ENCODE measurements at regions not wholly inside any gene's neighbourhood (a gene's known extent, or its start where the extent isn't known, plus 50 kb on each side); places are given as distances from the start of the nearest gene placed in this dataset.

DNA sequence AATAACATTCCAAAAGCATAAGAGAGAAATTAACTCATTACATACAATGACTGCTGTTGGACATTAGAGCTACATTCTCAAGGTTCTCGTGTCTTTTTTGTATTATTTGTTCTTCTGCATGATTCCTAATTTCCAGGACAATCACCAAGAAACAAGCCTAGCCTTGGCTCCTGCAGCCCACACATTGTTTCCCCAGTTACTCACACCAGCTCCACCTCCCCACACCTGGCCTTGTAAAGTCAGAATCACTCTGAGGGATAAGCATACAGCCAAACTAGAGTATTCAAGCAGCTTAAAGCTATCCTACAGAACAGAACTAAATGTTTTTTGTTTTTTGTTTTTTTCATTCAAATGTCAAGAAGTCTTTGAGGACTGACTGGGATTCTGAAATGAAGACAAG, 189.2 kb downstream of the HINT1 start:
- Histone ChIP-seq H2BK12ac (ENCODE audit: low read depth, low read length) (no peak overlapping the region), H3K4me1 (replicated peaks in 1 of 4; ENCODE audit: control insufficient read depth in 3 of 4, insufficient read depth in 4 of 4, low read length in 3 of 4) (peaks cover 0 to 2% (median 0%) of the 10 kb centered on the region in 4 experiments; a peak in 2 of 7 replicates), H2BK120ac (replicated peaks; ENCODE audit: low read depth, low read length) (no peak overlapping the region), H3K56ac (replicated peaks; ENCODE audit: insufficient read length, low read depth, low read length) (no peak overlapping the region), H3K23ac (ENCODE audit: insufficient read length) (no peak overlapping the region), H3K27ac (ENCODE audit: low read depth, low read length) (no peak overlapping the region), H3K27me3 (replicated peaks in 1 of 4; ENCODE audit: control insufficient read depth in 3 of 4, extremely low read depth in 1 of 4, insufficient read depth in 3 of 4, low read length in 3 of 4) (no peaks in the 10 kb centered on the region), H3K36me3 (ENCODE audit: control insufficient read depth in 2 of 4, insufficient read depth in 4 of 4, low read length in 3 of 4) (no peaks in the 10 kb centered on the region; a peak in 1 of 8 replicates), H2BK5ac (ENCODE audit: low read depth, low read length) (no peak overlapping the region), H2AFZ (ENCODE audit: low read length) (no peak overlapping the region), H3K9ac (replicated peaks in 1 of 4; ENCODE audit: extremely low read depth in 1 of 4, low read depth in 3 of 4, low read length in 3 of 4) (no peak overlapping the region), H3K18ac (ENCODE audit: extremely low read depth, low read length) (no peak overlapping the region), H3K4me3 (ENCODE audit: extremely low read depth in 1 of 4, insufficient read depth in 2 of 4, low read depth in 3 of 4, low read length in 4 of 4) (no peak overlapping the region), H3K79me2 (ENCODE audit: control insufficient read depth in 1 of 2, insufficient read depth in 2 of 2, low read length in 2 of 2) (no peaks in the 10 kb centered on the region), H3K4me2 (ENCODE audit: insufficient read depth in 1 of 2, low read depth in 2 of 2, low read length in 2 of 2) (0 out of 4 replicates have a peak overlapping the region, but pooled peaks of 1 of the 2 experiments have one; percentile 34), H3K4ac (replicated peaks; ENCODE audit: insufficient read length, low read depth, low read length) (no peak overlapping the region), H3K14ac (ENCODE audit: insufficient read length) (no peak overlapping the region), H3K23me2 (ENCODE audit: low read depth, low read length) (no peaks in the 10 kb centered on the region), H3K79me1 (ENCODE audit: low read depth, low read length) (no peaks in the 10 kb centered on the region), H2BK20ac (ENCODE audit: low read length) (no peak overlapping the region), H4K91ac (replicated peaks; ENCODE audit: insufficient read length, low read length) (no peak overlapping the region), H3K9me3 (ENCODE audit: insufficient read depth in 2 of 2, low read depth in 1 of 2, low read length in 1 of 2) (no peaks in the 10 kb centered on the region), H4K8ac (ENCODE audit: extremely low read depth, insufficient read depth, low read length) (no peak overlapping the region), H4K20me1 (replicated peaks in 1 of 2; ENCODE audit: control insufficient read depth in 1 of 2, insufficient read depth in 2 of 2, low read length in 2 of 2) (no peaks in the 10 kb centered on the region), H2AK5ac (ENCODE audit: low read depth, low read length) (no peak overlapping the region), H2BK15ac (ENCODE audit: low read length) (no peak overlapping the region), H4K5ac (ENCODE audit: insufficient read length, low read depth, low read length) (no peak overlapping the region)
- peak; percentile 24 for FAIRE-seq
- ChIA-PET CTCF (ENCODE audit: partially characterized antibody) (interaction anchor here (0.6 kb wide), 1 partner anchor 1075 kb away, joined by 3 read pairs; no protein-coding TSS in a partner anchor), POLR2A (ENCODE audit: partially characterized antibody) (no interaction called here)
- 56% methylated on average over 1 of the region's 1 CpG; no CpG with 5 or more reads in 1 of the 2 experiments for WGBS, 2 experiments (ENCODE audit: extremely low coverage in 1 of 2, insufficient coverage in 1 of 2, insufficient read length in 1 of 2, insufficient replicate concordance in 2 of 2, low coverage in 1 of 2, low lambda C conversion rate in 2 of 2, missing lambda C conversion rate in 1 of 2)
- no peak for DNase-seq (ENCODE audit: low read depth in 1 of 2, low spot score in 2 of 2)
- TF ChIP-seq PHF8 (conservative IDR thresholded peaks at IDR 0.05; ENCODE audit: low read depth, low read length) = no peak
- no peak for TF ChIP-seq MAFK (IDR thresholded peaks at IDR 0.05; ENCODE audit: low read depth, low read length)
- no peak for TF ChIP-seq NANOG (IDR thresholded peaks at IDR 0.05; ENCODE audit: insufficient read depth, low read depth, low read length, poor library complexity, severe bottlenecking)
- no peak for TF ChIP-seq KDM4A (IDR thresholded peaks at IDR 0.05; ENCODE audit: low read depth, low read length, severe bottlenecking)
- TF ChIP-seq, protein P1, sequence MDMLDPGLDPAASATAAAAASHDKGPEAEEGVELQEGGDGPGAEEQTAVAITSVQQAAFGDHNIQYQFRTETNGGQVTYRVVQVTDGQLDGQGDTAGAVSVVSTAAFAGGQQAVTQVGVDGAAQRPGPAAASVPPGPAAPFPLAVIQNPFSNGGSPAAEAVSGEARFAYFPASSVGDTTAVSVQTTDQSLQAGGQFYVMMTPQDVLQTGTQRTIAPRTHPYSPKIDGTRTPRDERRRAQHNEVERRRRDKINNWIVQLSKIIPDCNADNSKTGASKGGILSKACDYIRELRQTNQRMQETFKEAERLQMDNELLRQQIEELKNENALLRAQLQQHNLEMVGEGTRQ (IDR thresholded peaks at IDR 0.05; ENCODE audit: low read length) = no peak
- no peak for TF ChIP-seq EP300 (IDR thresholded peaks at IDR 0.05; ENCODE audit: borderline replicate concordance in 1 of 2, low read depth in 2 of 2, low read length in 2 of 2)
- TF ChIP-seq BRCA1 (IDR thresholded peaks at IDR 0.05; ENCODE audit: low read depth, low read length) = no peak
- no peak for TF ChIP-seq RBBP5 (IDR thresholded peaks at IDR 0.05; ENCODE audit: borderline replicate concordance, low read depth, low read length)
- TF ChIP-seq, protein P2, sequence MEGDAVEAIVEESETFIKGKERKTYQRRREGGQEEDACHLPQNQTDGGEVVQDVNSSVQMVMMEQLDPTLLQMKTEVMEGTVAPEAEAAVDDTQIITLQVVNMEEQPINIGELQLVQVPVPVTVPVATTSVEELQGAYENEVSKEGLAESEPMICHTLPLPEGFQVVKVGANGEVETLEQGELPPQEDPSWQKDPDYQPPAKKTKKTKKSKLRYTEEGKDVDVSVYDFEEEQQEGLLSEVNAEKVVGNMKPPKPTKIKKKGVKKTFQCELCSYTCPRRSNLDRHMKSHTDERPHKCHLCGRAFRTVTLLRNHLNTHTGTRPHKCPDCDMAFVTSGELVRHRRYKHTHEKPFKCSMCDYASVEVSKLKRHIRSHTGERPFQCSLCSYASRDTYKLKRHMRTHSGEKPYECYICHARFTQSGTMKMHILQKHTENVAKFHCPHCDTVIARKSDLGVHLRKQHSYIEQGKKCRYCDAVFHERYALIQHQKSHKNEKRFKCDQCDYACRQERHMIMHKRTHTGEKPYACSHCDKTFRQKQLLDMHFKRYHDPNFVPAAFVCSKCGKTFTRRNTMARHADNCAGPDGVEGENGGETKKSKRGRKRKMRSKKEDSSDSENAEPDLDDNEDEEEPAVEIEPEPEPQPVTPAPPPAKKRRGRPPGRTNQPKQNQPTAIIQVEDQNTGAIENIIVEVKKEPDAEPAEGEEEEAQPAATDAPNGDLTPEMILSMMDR (IDR thresholded peaks at IDR 0.05; ENCODE audit: control extremely low read depth in 1 of 3, insufficient read depth in 1 of 3, low read depth in 1 of 3, low read length in 3 of 3) = no peak

All from H1 (cell line).